Effector CD8-positive, alpha-beta T cell (primary cell): ENCODE measurements at regions not wholly inside any gene's neighbourhood (a gene's known extent, or its start where the extent isn't known, plus 50 kb on each side); places are given as distances from the start of the nearest gene placed in this dataset.
"Not testable (repeated sequence)": the region's sequence is repeated elsewhere in the genome, so short reads cannot be mapped to it uniquely, and the experiment has no call there.

Experiments
- DNase-seq: peaks from one replicate; lab custom pipeline; 2025; lab: John Stamatoyannopoulos, UW

- no peak for DNase-seq
Measured at GRCh38 chr2:877747-878146, 72.9 kb upstream of the SNTG2 start.

- DNase-seq, result no peak
Measured at GRCh38 chr2:875687-876615, 74.7 kb upstream of the SNTG2 start.

- DNase-seq, result no peak
Measured at GRCh38 chr2:873651-874580, 76.7 kb upstream of the SNTG2 start.

- no peak for DNase-seq
Measured at GRCh38 chr2:873027-873426, 77.6 kb upstream of the SNTG2 start.

GRCh38 chr2:871926-872680 is 78.5 kb upstream of the SNTG2 start:
- DNase-seq, result no peak

- no peak for DNase-seq
Measured at GRCh38 chr2:871175-871727, 79.4 kb upstream of the SNTG2 start.

GRCh38 chr2:870426-870825 is 80.2 kb upstream of the SNTG2 start:
- no peak for DNase-seq

- DNase-seq, result no peak
Measured at GRCh38 chr2:869894-870293, 80.8 kb upstream of the SNTG2 start.

GRCh38 chr2:869357-869871 is 81.2 kb upstream of the SNTG2 start:
- DNase-seq, result no peak

- not testable (repeated sequence) for DNase-seq
Measured at GRCh38 chr2:868857-869256, 81.8 kb upstream of the SNTG2 start.

- DNase-seq, result no peak
Measured at GRCh38 chr2:867296-867695, 83.4 kb upstream of the SNTG2 start.

GRCh38 chr2:866887-867286 is 83.8 kb upstream of the SNTG2 start:
- no peak for DNase-seq

- no peak for DNase-seq
Measured at GRCh38 chr2:866009-866680, 84.5 kb upstream of the SNTG2 start.

- DNase-seq, result no peak
Measured at GRCh38 chr2:864501-865106, 86.0 kb upstream of the SNTG2 start.

- no peak for DNase-seq
Measured at GRCh38 chr2:863732-864450, 86.8 kb upstream of the SNTG2 start.

GRCh38 chr2:862731-863466 is 87.8 kb upstream of the SNTG2 start:
- no peak for DNase-seq

- DNase-seq, result no peak
Measured at GRCh38 chr2:862355-862687, 88.3 kb upstream of the SNTG2 start.

- DNase-seq, result no peak
Measured at GRCh38 chr2:861655-862354, 88.8 kb upstream of the SNTG2 start.
